ENCODE measurements at regions not wholly inside any gene's neighbourhood (a gene's known extent, or its start where the extent isn't known, plus 50 kb on each side); places are given as distances from the start of the nearest gene placed in this dataset.

DNA sequence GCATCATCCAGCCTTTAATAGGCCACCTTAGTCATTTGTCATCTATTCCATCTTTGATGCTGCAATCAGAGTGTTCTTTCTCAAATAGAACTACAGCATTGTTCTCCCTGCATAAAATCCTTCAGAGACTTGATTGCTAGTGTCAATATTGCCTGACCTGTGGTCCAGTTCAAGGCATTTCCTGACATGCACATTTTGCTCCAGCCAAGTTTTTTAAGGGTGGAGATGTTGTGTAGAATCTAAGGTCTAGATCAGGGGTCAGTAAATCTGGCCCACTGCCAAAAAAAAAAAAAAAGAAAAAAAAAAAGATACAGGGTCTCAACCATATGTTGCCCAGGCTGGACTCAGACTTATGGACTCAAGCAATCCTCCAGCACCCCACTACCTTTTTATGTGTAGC lies 354.4 kb downstream of the FRK start:
- TF ChIP-seq, protein P1, sequence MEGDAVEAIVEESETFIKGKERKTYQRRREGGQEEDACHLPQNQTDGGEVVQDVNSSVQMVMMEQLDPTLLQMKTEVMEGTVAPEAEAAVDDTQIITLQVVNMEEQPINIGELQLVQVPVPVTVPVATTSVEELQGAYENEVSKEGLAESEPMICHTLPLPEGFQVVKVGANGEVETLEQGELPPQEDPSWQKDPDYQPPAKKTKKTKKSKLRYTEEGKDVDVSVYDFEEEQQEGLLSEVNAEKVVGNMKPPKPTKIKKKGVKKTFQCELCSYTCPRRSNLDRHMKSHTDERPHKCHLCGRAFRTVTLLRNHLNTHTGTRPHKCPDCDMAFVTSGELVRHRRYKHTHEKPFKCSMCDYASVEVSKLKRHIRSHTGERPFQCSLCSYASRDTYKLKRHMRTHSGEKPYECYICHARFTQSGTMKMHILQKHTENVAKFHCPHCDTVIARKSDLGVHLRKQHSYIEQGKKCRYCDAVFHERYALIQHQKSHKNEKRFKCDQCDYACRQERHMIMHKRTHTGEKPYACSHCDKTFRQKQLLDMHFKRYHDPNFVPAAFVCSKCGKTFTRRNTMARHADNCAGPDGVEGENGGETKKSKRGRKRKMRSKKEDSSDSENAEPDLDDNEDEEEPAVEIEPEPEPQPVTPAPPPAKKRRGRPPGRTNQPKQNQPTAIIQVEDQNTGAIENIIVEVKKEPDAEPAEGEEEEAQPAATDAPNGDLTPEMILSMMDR (IDR thresholded peaks at IDR 0.05; ENCODE audit: low read depth, low read length, poor library complexity, severe bottlenecking): no peak
- TF ChIP-seq EZH2phosphoT487 (IDR thresholded peaks at IDR 0.05; ENCODE audit: borderline replicate concordance, low read length): no peak
